ENCODE measurements at regions not wholly inside any gene's neighbourhood (a gene's known extent, or its start where the extent isn't known, plus 50 kb on each side); places are given as distances from the start of the nearest gene placed in this dataset.
A peak's percentile ranks its signal among the peaks of the same experiment; 100 is the strongest.

DNA sequence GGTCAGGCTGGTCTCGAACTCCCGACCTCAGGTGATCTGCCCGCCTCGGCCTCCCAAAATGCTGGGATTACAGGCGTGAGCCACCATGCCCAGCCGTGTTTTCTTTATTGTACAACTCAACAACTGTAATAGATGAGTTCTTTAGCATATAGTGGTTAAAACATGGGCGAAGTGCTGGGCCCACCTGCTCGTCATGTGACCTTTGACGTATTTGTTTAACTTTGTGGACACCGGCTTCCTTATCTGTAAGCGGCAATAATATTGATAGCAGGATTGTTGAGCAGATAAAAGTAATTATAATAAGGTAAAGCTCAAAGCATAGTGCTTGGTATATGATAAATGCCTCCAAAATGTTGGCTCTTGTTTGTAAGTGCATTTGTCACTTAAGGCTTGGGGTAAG, 460.3 kb downstream of the KLF12 start:
- POLR2A ChIA-PET: no interaction called here
- intact Hi-C loops (cut with micrococcal nuclease; ENCODE audit: unreplicated experiment) (no loop called here), in situ Hi-C loops (cut with HindIII; ENCODE audit: low pct_unique_long_range_greater_than_20kb, low sequenced_read_pairs) (no loop called here)

DNA sequence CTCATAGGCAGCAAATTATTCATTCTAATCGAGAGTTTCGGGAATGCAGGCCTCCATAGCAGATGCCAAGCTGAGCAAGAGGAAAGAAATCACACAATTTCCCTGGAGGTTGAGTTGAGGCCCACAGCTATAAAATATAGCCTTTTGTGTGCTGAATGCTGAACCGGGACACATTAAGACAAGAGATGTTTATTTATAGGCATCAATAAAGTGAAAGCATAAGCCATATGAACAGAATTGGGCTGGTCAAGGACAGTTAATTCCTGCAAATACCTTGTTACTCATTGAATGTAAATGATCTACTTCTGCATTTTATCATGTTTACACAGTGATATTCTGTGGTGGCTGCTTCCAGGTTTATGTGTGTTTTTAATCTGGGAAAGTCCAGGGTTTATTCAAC, 461.7 kb downstream of the KLF12 start:
- ATAC-seq: no peak
- no TSS peak for BruUV-seq (replicated peaks)
- intact Hi-C loops (cut with micrococcal nuclease; ENCODE audit: unreplicated experiment): no loop called here

More for the DNA sequence above, 460.3 kb downstream of the KLF12 start:
- DNase-seq (ENCODE audit: low read depth, low spot score) (no peak), ATAC-seq (no peak)
- no TSS peak for BruUV-seq (replicated peaks)
- Histone ChIP-seq H3K4me1 (ENCODE audit: control insufficient read depth, insufficient read depth, low read length) (no peaks in the 10 kb centered on the region), H3K9me3 (ENCODE audit: control insufficient read depth, insufficient read depth, low read depth, low read length) (no peaks in the 10 kb centered on the region), H3K27me3 (ENCODE audit: control insufficient read depth, insufficient read depth, low read length) (no peaks in the 10 kb centered on the region), H3K36me3 (ENCODE audit: control insufficient read depth, insufficient read depth, low read length) (no peaks in the 10 kb centered on the region), H3K27ac (ENCODE audit: low read length) (no peak overlapping the region), H3K4me3 (ENCODE audit: low read depth in 2 of 2, low read length in 2 of 2) (no peak overlapping the region)
- CTCF ChIA-PET: no interaction called here
- TF ChIP-seq POLR2AphosphoS5 (IDR thresholded peaks at IDR 0.05; ENCODE audit: low read depth, low read length) (no peak), SIN3A (IDR thresholded peaks at IDR 0.05; ENCODE audit: borderline replicate concordance, insufficient read depth, low read depth, low read length) (no peak), TCF7L2 (IDR thresholded peaks at IDR 0.05; ENCODE audit: low read depth, low read length) (no peak)
- TF ChIP-seq, protein P1, sequence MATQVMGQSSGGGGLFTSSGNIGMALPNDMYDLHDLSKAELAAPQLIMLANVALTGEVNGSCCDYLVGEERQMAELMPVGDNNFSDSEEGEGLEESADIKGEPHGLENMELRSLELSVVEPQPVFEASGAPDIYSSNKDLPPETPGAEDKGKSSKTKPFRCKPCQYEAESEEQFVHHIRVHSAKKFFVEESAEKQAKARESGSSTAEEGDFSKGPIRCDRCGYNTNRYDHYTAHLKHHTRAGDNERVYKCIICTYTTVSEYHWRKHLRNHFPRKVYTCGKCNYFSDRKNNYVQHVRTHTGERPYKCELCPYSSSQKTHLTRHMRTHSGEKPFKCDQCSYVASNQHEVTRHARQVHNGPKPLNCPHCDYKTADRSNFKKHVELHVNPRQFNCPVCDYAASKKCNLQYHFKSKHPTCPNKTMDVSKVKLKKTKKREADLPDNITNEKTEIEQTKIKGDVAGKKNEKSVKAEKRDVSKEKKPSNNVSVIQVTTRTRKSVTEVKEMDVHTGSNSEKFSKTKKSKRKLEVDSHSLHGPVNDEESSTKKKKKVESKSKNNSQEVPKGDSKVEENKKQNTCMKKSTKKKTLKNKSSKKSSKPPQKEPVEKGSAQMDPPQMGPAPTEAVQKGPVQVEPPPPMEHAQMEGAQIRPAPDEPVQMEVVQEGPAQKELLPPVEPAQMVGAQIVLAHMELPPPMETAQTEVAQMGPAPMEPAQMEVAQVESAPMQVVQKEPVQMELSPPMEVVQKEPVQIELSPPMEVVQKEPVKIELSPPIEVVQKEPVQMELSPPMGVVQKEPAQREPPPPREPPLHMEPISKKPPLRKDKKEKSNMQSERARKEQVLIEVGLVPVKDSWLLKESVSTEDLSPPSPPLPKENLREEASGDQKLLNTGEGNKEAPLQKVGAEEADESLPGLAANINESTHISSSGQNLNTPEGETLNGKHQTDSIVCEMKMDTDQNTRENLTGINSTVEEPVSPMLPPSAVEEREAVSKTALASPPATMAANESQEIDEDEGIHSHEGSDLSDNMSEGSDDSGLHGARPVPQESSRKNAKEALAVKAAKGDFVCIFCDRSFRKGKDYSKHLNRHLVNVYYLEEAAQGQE (IDR thresholded peaks at IDR 0.05; ENCODE audit: insufficient read depth in 1 of 2, low read depth in 2 of 2, low read length in 1 of 2): no peak
- TF ChIP-seq, protein P2, sequence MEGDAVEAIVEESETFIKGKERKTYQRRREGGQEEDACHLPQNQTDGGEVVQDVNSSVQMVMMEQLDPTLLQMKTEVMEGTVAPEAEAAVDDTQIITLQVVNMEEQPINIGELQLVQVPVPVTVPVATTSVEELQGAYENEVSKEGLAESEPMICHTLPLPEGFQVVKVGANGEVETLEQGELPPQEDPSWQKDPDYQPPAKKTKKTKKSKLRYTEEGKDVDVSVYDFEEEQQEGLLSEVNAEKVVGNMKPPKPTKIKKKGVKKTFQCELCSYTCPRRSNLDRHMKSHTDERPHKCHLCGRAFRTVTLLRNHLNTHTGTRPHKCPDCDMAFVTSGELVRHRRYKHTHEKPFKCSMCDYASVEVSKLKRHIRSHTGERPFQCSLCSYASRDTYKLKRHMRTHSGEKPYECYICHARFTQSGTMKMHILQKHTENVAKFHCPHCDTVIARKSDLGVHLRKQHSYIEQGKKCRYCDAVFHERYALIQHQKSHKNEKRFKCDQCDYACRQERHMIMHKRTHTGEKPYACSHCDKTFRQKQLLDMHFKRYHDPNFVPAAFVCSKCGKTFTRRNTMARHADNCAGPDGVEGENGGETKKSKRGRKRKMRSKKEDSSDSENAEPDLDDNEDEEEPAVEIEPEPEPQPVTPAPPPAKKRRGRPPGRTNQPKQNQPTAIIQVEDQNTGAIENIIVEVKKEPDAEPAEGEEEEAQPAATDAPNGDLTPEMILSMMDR (IDR thresholded peaks at IDR 0.05): no peak

More for the DNA sequence above, 461.7 kb downstream of the KLF12 start:
- in situ Hi-C loops (cut with HindIII; ENCODE audit: low pct_unique_long_range_greater_than_20kb, low sequenced_read_pairs): no loop called here
- no peak for DNase-seq (ENCODE audit: low read depth, low spot score)
- ChIA-PET CTCF (no interaction called here), POLR2A (no interaction called here)
- Histone ChIP-seq H3K4me1 (ENCODE audit: control insufficient read depth, insufficient read depth, low read length) (no peaks in the 10 kb centered on the region), H3K27me3 (ENCODE audit: control insufficient read depth, insufficient read depth, low read length) (no peaks in the 10 kb centered on the region), H3K9me3 (ENCODE audit: control insufficient read depth, insufficient read depth, low read depth, low read length) (no peaks in the 10 kb centered on the region), H3K36me3 (ENCODE audit: control insufficient read depth, insufficient read depth, low read length) (no peaks in the 10 kb centered on the region), H3K4me3 (ENCODE audit: low read depth in 2 of 2, low read length in 2 of 2) (no peak overlapping the region), H3K27ac (ENCODE audit: low read length) (no peak overlapping the region)
- TF ChIP-seq, protein P2 (IDR thresholded peaks at IDR 0.05): no peak
- TF ChIP-seq POLR2AphosphoS5 (IDR thresholded peaks at IDR 0.05; ENCODE audit: low read depth, low read length) (no peak), TCF7L2 (IDR thresholded peaks at IDR 0.05; ENCODE audit: low read depth, low read length) (0 out of 2 replicates have a peak, but pooled peaks have one; percentile 52), SIN3A (IDR thresholded peaks at IDR 0.05; ENCODE audit: borderline replicate concordance, insufficient read depth, low read depth, low read length) (no peak)
- TF ChIP-seq, protein P1 (IDR thresholded peaks at IDR 0.05; ENCODE audit: insufficient read depth in 1 of 2, low read depth in 2 of 2, low read length in 1 of 2): no peak
